ENCODE measurements at regions not wholly inside any gene's neighbourhood (a gene's known extent, or its start where the extent isn't known, plus 50 kb on each side); places are given as distances from the start of the nearest gene placed in this dataset.

GRCh38 chrX:79288733-79289132 is 78.4 kb downstream of the ITM2A start:
- TF ChIP-seq CTCF (IDR thresholded peaks at IDR 0.05) (no peak), POLR2A (IDR thresholded peaks at IDR 0.05) (no peak)
